IPS DF 4.7 (cell line): ENCODE measurements at regions not wholly inside any gene's neighbourhood (a gene's known extent, or its start where the extent isn't known, plus 50 kb on each side); places are given as distances from the start of the nearest gene placed in this dataset.
A peak's percentile ranks its signal among the peaks of the same experiment; 100 is the strongest.

Experiments used
- DNase-seq: peaks from one replicate; pipeline ENCODE4 v3.0.0-alpha.2; 2013; ENCODE audit warnings: low spot score; ENCODE audit errors: extremely low read depth

DNA sequence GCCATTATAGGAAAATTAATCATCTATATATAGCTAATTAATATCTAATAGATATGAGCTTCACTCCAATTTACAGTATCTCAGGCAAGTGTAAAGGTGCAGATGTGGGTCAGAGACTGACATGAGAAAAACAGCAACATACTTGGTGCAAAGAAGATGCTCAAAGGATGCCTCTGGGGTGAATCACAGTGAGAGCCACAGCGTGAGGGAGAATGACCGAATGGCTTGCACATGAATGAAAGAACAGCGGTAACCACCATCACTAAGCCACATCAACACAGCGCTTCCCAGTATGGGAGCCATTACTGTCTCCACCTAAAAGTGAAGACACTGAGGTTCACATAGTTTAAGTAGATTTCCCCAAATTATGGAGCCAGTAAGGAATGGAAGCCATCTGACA lies 423.4 kb upstream of the ID2 start:
- no peak for DNase-seq

DNA sequence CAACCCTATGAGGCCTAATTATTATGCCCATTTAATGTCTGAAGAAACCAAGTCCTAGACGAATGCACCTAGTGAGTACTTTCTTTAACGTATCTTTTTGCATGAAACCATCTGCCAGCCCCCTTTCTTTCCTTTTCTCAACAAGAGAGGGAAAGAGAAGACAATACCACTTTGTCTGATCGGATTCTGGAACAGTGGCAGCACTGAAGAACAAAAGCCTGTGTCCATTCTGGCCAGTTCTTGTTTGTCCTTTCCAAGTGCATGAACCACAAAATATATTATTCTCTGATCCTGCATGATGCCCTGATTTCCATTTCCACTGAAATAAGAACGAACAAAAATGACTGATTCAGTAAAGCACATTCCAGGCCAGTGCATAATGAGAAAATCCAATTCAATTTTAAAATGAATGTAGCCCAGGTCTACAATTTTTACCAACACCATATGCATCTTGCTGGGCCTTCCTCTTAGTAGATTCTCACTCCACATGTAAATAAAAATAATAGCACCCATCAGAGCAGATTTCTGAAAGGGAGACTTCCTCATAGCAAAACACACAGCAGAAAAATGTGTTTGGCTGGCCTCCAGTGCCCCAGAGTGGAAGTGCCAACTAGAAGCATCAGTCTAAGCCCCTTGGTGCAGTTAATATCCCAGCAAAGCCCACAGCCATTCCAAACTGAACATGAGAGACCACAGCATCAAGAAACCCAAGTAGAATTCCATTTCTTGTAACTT lies 422.6 kb upstream of the ID2 start:
- no peak for DNase-seq

DNA sequence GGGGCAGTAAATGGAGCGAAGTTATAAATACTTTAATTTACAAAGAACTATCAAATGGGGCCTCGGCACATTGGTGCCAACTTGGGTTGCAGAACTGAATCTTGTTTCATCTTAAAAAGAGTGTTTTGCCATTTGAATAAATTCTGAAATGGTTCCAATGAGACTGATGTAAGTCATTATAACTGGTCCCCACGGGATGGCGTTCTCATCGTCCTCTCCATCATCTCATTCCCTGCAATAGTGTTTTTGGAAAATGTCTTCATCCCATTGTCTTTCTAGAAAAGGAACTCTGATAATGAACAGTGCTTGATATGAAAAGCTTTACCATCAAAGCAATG lies 422.0 kb upstream of the ID2 start:
- DNase-seq, result no peak

DNA sequence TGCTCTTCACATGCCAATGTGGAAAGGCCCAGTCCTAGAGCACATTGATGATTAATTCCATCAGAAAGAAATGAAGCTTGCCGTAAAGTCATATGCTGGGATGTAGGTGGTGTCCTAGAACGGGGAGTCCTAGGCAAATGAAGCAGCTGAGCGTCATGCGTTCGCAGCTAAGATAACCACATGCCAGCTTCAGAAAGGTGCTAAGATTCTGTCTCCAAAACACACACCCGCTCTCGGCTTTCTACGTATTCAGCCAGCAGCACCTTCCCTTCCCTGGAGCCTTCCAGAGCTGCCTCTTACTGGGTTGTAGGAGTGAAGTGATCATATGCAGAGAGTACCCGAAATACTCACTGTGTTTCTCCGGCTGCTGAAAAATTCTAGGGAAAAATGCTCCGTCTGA lies 421.6 kb upstream of the ID2 start:
- DNase-seq, result no peak

DNA sequence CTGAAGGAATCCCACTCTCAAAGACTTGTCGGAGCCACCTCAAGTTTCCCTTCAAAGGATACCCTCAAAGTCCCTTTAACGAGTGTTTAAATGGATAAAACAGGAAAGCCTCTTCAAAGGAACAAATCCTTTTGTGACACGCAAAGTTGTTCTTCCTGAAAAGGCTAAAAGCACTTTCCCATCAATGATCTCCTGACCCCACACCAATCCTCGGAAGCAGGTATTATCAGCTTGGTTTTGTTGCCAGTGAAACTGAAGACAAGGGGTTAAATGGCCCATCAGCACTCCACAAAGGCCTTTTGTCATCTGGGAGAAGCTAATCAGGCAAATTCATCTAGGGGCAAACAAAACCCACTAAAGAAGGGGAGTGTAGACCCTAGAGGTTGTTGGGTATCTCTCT lies 418.0 kb upstream of the ID2 start:
- DNase-seq, result no peak

DNA sequence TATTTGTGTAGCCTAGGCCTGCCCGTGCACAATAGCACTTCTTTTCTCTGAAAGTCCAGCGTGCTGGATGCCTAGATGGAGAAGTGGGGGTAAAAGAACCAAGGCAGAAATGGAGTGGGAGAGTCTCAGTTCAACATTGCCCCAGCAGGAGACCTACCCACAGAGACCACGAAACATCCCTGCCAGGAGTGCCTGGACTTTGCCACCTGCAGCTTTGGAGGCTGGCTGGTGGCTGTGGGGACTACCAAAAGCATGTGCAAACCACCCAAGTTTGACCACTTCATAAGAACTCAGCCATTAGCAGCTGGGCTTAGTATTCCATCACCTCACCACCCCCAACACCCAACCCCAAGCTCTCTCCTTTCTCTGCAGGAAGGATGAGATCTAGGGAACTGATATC lies 416.9 kb upstream of the ID2 start:
- DNase-seq, result no peak

DNA sequence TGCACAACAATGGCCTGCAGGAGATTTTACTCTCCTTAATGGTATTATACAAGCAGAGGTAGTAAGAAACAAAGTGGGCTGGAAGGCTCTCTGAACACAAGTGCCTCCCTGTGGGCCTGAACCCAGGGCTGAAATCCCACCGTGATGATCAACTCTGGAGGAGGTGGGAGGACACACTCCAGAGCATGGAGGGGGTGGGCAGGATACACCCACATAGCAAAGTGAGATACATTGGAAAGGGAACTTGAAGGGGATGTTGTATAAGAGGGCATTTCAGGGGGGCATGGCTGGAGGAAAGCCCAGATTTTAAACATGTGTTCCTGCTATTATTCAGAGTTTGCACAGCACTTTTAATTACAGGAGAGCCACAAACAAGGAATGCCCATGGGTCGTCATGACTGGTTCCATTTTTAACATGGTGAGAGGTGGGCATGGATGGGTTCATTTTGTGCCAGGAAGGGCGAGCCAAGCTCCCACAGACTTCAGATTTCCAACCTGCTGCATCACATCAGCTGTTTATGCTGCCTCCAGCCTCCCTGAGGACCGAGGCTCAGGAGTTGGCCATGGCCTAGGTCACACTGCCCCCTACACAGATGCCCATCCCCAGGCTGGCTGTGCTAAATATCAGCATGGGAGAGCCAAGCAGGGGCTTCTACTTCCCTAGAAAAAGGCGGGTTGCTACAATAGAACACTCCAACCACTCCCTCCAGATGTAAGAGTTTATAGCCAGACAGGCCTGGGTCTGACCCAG lies 416.2 kb upstream of the ID2 start:
- DNase-seq, result no peak

DNA sequence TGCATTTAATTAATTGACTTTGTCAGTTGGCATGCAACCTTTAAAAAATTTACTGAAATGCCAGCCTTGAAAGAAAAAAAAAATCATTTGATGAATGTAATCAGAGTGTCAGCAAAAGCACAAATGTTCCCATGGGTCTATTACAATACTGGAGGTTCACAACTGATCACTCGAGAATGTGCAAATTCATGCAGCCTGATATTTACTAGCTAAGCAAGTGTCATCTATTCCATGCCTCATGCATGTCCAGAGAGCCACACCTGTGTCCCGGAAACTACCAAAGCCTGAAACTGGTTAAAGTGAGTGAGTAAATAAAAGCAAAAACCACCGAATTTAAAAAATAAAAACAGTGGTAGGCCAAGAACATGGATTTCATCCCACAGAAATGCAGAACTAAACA lies 415.3 kb upstream of the ID2 start:
- DNase-seq, result no peak

DNA sequence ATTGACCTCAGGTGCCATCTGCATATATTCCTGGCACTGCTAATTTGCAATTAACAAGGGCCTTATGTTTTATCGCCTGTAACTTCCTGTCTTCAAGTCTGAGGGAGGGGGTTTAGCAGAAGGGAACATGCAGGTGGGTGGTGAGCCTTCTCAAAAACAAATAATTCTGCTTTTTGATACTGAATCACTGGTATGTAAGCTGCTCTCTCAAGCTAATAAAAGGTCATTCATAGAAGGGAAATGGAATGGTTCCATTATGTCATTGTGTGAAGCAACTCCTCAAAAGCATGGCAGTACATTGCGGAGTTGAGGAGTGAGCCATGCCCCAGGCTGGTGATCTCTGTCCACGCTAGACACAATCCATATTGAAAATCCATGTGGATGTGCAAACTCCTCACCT lies 414.8 kb upstream of the ID2 start:
- no peak for DNase-seq

DNA sequence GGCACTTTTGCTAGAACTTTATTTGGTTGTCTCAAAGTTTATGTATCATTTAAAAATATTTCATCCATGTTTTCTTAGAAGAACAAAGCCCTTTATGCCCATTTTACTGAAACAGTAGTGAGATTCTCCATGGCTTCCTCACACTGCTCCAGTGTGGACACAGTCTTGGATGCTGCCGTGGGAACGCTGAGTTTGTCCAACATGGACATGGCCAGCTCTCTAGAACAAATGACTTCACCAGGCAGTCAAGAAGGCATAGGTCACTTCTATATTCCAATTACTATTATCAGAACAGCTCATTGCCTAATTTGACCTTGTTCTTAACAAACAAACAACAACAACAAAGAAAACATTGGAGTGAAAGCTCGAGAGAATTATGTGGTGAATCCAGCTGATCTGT lies 414.1 kb upstream of the ID2 start:
- no peak for DNase-seq

DNA sequence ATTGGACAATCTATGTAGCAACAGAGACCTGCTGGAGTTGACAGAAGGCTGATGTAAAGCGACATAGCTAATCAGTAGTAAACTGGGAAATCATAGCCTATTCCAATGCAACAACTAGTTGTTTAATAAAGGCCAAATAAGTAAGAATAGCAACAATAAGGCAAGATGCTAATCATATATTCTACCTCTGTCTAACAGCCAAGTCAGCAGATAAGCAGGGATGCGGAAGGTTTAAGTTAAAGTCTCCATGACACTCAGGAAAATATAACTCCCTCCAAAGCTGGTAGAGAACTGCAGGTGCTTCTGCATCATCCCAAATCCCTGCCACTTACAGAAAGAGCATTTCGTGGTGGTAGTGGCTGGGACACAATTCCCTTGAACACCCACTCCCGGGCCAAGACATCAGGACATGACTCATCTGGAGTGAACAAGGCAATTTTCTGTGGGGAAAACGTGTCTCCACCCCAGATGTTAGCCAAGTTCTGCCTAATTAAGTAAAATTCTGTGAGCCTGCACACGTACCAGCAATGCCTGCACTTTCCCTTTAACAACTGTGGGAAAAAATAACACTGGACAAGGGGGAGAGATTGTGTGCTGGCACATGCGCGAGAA lies 413.6 kb upstream of the ID2 start:
- no peak for DNase-seq

DNA sequence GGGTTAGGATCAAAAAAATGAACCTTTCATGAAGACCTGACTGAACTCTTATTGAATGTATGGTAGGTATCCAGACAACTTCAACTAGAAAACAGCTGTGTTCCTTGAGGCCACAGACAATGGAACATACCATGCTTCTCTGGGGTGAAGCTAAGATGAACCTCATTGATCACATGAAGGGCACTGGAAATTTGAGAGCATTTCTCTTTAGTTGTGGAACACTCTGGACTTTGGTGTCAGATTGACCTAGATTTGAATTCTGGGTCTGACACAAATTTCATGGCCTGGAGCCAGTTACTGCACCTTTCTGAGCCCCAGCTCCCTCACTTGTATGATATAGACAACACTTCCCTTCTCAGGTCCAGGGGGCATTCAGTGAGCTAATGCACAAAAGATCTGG lies 411.2 kb upstream of the ID2 start:
- no peak for DNase-seq

DNA sequence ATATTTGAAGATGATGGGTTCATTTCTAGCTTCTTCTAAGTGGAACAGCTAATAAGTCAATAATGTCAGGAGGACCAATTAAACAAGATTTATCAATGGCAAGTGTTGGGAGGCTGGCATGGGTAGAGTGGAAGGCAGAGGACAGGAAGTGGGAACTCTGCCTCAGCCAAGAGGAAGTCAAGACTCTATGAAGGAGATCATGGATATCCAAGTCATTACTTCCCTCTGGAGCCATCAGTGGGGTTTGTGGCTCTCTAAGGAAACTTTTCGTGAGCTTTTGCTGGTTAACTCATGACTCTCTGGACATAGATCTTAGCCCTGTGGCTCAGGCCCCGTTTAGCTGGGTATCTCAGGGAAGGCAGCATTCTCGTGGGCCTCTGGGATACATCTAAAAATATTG lies 410.4 kb upstream of the ID2 start:
- no peak for DNase-seq

DNA sequence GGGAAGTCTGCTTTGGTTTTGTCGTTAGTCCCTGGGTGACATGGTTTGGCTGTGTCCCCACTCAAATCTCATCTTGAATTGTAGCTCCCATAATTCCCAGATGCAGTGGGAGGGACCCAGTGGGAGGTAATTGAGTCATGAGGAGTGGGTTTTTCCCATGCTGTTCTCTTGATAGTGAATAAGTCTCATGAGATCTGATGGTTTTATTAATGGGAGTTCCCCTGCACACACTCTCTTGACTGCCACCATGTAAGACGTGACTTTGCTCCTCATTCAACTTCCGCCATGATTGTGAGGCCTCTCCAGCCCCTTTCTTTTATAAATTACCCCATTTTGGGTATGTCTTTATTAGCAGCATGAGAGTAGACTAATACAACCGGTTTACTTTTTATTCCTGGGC lies 405.8 kb upstream of the ID2 start:
- no peak for DNase-seq

DNA sequence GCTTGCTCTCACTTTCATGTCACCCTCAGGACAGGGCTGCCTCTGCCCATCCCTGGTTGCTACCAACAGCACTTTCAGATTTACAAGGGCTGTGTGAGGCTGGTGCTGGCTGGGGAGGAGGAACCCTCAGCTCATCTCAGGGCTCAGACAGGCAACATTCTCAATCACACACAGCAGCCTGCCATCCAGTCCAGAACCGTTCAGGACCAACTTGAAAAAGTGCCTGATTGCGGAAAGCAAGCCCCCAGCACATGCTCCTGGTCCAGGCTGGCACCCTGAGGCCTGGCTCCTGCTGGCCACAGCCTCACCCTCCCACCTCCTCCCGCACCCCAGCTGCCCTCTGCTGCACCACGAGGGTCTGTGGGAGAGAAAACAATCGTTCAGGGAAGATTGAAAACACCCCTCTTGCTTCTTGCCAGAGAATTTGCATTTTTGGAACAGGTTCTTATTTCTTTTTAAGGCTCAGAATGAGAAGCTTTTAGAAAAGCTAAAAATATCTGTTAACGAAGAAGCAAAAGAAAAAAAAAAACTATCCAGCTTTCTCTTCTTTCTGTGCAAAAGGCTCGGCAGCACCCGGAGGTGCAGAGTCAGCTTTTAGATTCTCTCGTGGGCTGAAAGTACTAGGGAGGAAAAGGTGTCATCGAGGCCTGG lies 403.8 kb upstream of the ID2 start:
- no peak for DNase-seq

DNA sequence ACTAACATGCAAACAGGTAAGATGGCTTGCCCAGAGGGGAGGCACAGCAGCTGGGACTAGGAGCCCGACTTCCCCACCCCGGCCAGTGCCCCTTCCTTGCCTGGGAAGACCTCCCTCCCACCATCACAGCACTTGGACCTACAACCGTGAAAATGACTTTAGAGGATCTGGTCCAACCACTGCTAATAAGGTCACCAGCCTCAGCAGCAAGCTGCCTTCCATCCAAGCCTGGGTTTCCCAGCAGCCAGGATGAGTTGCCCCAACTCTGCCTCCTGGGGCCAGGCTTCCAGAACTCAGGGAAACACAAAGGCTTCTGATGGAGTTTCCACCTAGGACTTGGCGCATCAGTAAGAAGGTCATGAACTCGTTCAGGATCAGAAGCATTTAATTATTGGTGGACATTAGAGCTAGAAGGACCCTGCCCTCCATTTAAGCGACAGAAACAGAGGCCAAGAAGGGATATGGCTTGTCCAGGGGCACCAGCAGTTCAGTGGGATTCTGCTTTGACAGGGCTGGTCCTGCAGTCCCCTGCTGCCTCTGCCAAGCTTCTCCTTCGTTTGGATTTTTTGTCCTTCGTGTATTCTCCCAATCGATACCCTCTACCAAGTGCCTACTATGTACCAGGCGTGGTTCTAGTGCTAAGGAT lies 403.0 kb upstream of the ID2 start:
- DNase-seq, result no peak

DNA sequence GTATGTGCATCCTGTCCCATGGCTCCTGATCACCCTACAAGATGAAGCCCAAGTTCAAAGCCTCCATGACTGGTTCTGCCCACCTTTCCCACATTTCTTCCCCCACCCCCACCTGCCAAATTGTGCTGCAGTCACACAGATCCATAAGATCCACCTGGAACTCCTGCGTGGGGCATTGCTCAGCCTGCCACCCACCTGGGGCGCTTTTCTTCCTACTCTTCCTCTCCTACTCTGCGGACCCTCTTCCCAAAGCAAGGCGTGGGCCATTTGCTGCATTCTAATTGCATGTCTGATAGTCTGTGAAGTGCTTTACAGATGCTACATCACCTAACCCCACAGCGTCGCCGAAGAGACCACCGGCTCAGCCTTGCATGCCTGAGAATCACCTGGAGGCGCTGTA lies 402.4 kb upstream of the ID2 start:
- DNase-seq, result no peak

DNA sequence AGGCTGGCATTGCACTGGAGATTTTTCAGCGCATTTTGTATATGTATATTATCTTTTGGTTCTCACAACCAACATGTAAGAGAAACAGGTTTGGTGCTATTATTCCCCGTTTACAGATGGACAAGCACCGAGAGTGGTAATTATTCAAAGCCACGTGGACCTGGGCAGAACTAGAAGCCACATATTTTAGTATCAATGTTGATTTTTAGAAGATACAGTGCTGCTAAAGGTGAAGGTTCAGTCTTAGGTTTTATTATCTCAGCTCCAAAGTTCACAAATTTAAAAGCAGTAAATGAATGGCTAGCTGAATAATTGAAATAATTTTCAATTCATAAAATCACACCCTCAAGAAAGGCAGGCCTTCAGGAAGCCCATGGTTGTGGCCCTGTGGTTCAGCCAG lies 400.6 kb upstream of the ID2 start:
- DNase-seq, result no peak

DNA sequence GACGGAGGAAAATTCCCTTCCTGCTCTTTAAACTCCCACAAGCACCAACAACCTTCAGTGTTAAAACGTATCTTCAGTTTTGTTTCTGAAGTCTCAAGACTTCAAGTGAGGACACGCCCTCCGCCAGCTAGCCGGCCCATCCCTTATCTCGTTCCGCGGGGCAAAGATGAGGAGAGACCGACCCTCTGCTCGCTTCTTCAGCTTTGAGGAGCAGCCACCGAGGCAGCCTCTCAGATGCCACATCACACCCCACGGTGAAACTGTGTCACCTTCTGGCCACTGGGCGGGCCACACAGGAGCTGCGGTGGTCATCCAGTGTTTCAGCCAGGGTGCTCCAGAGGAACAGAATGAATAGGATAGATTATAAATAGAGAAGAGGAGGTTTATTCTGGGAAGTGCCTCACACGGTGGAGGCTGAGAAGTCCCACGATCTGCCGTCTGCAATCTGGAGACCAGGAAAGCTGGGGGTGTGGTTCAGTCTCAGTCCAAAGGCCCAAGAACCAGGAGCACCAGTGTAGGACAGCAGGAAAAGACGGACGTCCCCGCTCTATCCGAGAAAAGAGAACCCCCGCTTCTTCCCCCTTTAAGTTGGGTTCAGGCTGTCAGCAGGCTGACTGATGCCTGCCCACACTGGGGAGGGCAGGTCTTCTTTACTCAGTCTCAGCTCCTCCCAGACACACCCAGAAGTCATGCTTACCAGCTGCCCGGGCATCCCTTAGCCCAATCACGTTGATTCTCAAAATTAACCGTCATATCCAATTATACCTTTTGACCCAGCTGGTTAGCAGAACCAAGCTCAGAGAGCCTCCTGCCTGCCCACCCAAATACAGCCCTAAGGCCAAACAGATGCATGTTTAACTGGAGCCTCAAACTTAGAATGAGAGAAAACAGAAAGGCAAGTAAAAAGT lies 399.7 kb upstream of the ID2 start:
- DNase-seq, result no peak

DNA sequence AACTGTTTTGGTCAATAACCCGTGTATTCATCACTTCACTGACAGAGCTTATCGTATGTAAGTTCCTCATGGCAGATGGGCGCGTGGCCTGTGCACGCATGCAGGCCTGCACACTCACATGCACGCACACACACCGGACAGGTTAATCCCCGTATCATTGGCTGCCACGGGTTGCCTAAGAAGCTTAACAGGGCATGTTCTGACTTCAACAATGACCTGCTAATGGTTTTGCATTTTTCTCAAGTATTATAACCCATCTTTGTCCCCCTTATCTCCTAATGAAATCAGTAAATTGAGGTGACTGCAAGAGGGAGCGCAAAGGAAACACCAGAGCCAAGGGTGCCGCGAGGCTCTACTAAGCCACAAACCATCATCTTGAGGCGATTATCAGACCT lies 399.0 kb upstream of the ID2 start:
- no peak for DNase-seq

DNA sequence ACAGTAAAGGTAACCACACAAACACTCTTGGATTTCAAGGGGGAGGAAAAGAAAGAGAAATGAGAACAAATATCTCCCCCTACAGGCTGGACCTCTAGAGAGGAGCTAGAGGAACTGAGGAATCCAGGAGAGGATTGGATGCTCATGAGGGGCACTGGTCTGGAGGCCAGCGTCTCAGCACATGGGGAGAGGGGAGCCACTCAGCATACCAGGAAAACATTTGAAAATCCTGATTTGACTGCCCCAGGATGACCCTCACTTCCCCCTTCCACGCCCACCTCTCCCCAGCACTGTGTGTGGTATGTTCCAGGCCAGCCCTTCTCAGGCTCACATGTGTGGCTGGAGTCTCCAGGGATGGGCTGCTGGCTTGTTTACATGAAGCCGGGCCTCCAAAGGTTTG lies 396.8 kb upstream of the ID2 start:
- DNase-seq, result peak; percentile 38
